ENCODE measurements at regions not wholly inside any gene's neighbourhood (a gene's known extent, or its start where the extent isn't known, plus 50 kb on each side); places are given as distances from the start of the nearest gene placed in this dataset.

DNA sequence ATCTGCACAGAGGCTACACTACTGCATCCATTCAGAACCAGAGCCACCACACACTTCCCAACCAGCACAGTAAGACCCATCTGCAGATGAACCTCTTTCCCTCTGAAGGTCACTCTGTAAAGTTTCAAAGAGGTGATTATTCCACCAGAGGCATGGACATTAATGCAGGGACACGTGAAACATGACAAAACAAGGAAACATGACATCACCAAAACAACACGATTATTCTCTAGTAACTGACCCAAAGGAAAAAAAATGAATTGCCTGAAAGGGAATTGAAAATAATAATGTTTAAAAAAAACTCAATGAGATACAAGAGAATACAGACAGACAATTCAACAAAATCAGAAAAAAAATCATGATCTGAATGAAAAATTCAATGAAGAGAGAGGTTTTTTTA is 139.1 kb downstream of the RERGL start:
- H3F3A ChIP-seq (ENCODE audit: insufficient read depth, low read length): no peaks in the 10 kb centered on the region
- H4K20me1 ChIP-seq (ENCODE audit: insufficient read depth, low read length): no peaks in the 10 kb centered on the region
- no peaks in the 10 kb centered on the region for H3K27me3 ChIP-seq (ENCODE audit: insufficient read depth, low read length)
- no peak overlapping the region for H3K27ac ChIP-seq (ENCODE audit: low read depth, low read length, poor library complexity, severe bottlenecking)
- no peak overlapping the region for H3K4me3 ChIP-seq (ENCODE audit: low read depth, low read length, poor library complexity, severe bottlenecking)
- TF ChIP-seq EZH2 (IDR thresholded peaks at IDR 0.05; ENCODE audit: borderline replicate concordance, low read length): no peak
- TF ChIP-seq, protein P1, sequence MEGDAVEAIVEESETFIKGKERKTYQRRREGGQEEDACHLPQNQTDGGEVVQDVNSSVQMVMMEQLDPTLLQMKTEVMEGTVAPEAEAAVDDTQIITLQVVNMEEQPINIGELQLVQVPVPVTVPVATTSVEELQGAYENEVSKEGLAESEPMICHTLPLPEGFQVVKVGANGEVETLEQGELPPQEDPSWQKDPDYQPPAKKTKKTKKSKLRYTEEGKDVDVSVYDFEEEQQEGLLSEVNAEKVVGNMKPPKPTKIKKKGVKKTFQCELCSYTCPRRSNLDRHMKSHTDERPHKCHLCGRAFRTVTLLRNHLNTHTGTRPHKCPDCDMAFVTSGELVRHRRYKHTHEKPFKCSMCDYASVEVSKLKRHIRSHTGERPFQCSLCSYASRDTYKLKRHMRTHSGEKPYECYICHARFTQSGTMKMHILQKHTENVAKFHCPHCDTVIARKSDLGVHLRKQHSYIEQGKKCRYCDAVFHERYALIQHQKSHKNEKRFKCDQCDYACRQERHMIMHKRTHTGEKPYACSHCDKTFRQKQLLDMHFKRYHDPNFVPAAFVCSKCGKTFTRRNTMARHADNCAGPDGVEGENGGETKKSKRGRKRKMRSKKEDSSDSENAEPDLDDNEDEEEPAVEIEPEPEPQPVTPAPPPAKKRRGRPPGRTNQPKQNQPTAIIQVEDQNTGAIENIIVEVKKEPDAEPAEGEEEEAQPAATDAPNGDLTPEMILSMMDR (IDR thresholded peaks at IDR 0.05; ENCODE audit: low read length): no peak
- no peaks in the 10 kb centered on the region for H3K79me2 ChIP-seq (ENCODE audit: insufficient read depth, low read length)
- no peaks in the 10 kb centered on the region for H3K36me3 ChIP-seq (ENCODE audit: insufficient read depth, low read length)
- no peaks in the 10 kb centered on the region for H3K9me2 ChIP-seq (ENCODE audit: low read depth, low read length)
- no peak overlapping the region for H3K4me2 ChIP-seq (ENCODE audit: low read length)
- H3K9ac ChIP-seq (ENCODE audit: low read length): no peak overlapping the region
- no peaks in the 10 kb centered on the region for H3K9me3 ChIP-seq (ENCODE audit: low read length)
- H2AFZ ChIP-seq (ENCODE audit: low read length): no peak overlapping the region
- H3K4me1 ChIP-seq (ENCODE audit: insufficient read depth, low read length, severe bottlenecking): no peaks in the 10 kb centered on the region

DNA sequence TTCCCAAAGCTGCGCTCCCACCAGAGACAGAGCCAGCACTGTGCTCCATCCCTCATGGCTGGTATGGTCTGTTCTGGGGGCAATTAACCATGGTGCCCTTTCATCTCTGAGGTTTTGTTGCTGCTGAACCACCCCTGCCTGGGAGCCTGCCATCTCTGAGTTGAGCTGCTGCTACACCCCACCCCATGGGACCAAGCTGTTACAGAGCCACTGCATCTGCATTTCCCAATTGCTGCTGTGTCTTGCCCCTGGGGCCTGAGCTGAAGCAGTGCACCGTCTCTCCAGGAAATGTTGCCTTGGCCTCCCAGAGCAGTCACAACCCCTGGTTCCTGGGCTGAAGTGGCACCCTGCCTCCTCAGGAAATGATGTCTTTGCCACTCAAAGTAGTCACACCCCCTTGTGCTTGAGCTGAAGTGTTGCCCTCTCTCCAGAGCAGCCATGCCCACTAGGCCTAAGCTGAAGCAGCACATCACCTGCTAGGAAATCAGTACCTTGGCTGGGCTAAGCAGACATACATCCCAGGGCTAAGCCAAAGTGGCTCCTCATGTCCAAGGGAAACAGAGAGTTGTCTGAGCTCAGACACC is 140.3 kb downstream of the RERGL start:
- no peaks in the 10 kb centered on the region for H3K9me3 ChIP-seq (ENCODE audit: low read length)
- H3K27ac ChIP-seq (ENCODE audit: low read depth, low read length, poor library complexity, severe bottlenecking): no peak overlapping the region
- H3K36me3 ChIP-seq (ENCODE audit: insufficient read depth, low read length): no peaks in the 10 kb centered on the region
- no peaks in the 10 kb centered on the region for H3K27me3 ChIP-seq (ENCODE audit: insufficient read depth, low read length)
- no peaks in the 10 kb centered on the region for H3K9me2 ChIP-seq (ENCODE audit: low read depth, low read length)
- H3K4me2 ChIP-seq (ENCODE audit: low read length): no peak overlapping the region
- no peak overlapping the region for H3K9ac ChIP-seq (ENCODE audit: low read length)
- H3F3A ChIP-seq (ENCODE audit: insufficient read depth, low read length): no peaks in the 10 kb centered on the region
- no peaks in the 10 kb centered on the region for H3K4me1 ChIP-seq (ENCODE audit: insufficient read depth, low read length, severe bottlenecking)
- H3K4me3 ChIP-seq (ENCODE audit: low read depth, low read length, poor library complexity, severe bottlenecking): no peak overlapping the region
- no peak for TF ChIP-seq EZH2 (IDR thresholded peaks at IDR 0.05; ENCODE audit: borderline replicate concordance, low read length)
- TF ChIP-seq, protein P1 (IDR thresholded peaks at IDR 0.05; ENCODE audit: low read length): no peak
- H4K20me1 ChIP-seq (ENCODE audit: insufficient read depth, low read length): no peaks in the 10 kb centered on the region
- H2AFZ ChIP-seq (ENCODE audit: low read length): no peak overlapping the region
- H3K79me2 ChIP-seq (ENCODE audit: insufficient read depth, low read length): no peaks in the 10 kb centered on the region

DNA sequence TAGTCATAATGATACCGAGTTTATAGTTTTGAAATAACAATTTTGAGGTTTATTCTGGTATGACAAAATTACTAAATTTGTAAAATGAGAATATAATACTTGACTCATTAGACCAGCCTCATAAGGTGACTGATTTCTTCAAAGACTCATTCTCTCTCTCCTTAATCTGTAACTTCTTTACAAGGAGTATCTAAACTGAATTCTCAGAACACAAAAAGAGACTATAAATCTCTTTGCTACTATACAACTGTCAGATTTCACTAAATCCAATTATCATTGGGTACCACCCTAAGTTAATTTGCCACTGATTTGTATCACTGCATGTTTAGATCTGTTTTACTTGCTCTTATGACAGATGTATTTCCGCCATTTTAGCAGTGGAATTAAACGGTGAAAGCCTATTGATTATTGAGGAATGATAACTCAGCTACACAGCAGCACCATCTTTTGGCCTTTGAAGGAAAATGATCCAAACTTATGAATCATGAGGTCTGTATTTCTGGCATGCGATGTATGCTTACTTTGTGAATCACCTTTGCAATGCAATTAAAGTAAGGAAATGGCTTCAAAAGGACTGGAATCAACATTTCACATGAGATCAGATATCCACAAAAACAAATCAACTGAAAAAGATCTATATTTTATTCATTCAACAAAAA is 161.2 kb downstream of the RERGL start:
- H3K79me2 ChIP-seq (ENCODE audit: insufficient read depth, low read length): no peaks in the 10 kb centered on the region

More for the DNA sequence above, 161.2 kb downstream of the RERGL start:
- Histone ChIP-seq H3K27ac (ENCODE audit: low read depth, low read length, poor library complexity, severe bottlenecking) (no peak overlapping the region), H3F3A (ENCODE audit: insufficient read depth, low read length) (no peaks in the 10 kb centered on the region), H3K9ac (ENCODE audit: low read length) (no peak overlapping the region), H4K20me1 (ENCODE audit: insufficient read depth, low read length) (no peaks in the 10 kb centered on the region), H3K4me2 (ENCODE audit: low read length) (no peak overlapping the region), H3K27me3 (ENCODE audit: insufficient read depth, low read length) (no peaks in the 10 kb centered on the region), H3K9me3 (ENCODE audit: low read length) (no peaks in the 10 kb centered on the region), H3K4me3 (ENCODE audit: low read depth, low read length, poor library complexity, severe bottlenecking) (no peak overlapping the region), H3K36me3 (ENCODE audit: insufficient read depth, low read length) (no peaks in the 10 kb centered on the region), H3K9me2 (ENCODE audit: low read depth, low read length) (no peaks in the 10 kb centered on the region; the same call in 1 of the 2 replicates), H2AFZ (ENCODE audit: low read length) (no peak overlapping the region), H3K4me1 (ENCODE audit: insufficient read depth, low read length, severe bottlenecking) (no peaks in the 10 kb centered on the region)
- TF ChIP-seq EZH2 (IDR thresholded peaks at IDR 0.05; ENCODE audit: borderline replicate concordance, low read length): no peak
- TF ChIP-seq, protein P1 (IDR thresholded peaks at IDR 0.05; ENCODE audit: low read length): no peak

Measured in OCI-LY1 (cell line).